D721Med (cell line): ENCODE measurements at regions not wholly inside any gene's neighbourhood (a gene's known extent, or its start where the extent isn't known, plus 50 kb on each side); places are given as distances from the start of the nearest gene placed in this dataset.

Experiments used
- DNase-seq: peaks from one replicate; pipeline ENCODE4 v3.0.0; 2011; ENCODE audit warnings: low spot score; ENCODE audit not compliant: insufficient read length
- FAIRE-seq: peaks from 2 replicates; lab custom pipeline; 2011; peaks lifted over from hg19 to GRCh38; lab: Jason Lieb, UNC
- CTCF ChIP-seq: IDR thresholded peaks from 2 replicates; pipeline ENCODE4 v1.5.1; 2012; ENCODE audit warnings: mild to moderate bottlenecking, control low read depth; ENCODE audit not compliant: insufficient read depth; ENCODE audit errors: missing control alignments

DNA sequence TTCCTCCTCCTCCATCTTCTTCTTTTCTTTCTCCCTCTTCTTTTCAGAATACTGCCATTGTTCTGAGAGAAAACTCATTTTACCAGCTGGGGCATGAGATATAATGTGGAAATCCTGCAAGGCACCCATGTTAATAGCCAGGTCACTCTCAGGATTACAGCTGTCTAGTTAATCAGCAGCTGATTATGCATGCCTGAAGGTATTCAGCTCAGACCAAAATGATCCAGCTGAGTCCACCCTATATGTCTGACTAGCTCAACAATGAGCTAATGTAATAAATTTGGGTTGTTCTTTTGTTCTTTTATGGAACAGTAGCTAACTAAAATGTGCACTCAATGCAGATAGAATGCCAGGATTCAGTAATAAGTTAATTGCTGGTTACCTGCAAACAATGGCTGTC lies 441.4 kb downstream of the KDM5D start:
- TF ChIP-seq CTCF: no peak
- no peak for FAIRE-seq
- no peak for DNase-seq

DNA sequence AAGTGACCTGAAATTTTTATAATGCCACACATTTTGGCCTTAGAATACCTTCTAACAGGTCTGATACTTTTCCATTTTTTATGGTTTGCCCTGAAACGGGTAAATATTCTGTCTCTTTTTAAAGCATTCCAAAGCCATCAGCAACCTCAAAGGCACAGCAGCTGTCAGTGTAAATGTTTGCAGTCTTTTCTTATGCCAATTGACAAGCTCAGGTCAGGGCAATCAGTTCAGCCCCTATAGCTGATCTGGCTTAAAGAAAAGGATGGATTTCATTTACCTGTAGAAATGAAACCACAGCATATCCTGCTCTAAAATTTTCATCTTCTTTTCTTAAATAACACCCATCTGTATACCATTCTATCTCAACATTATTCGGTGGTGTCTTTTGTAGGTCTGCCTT lies 453.6 kb downstream of the KDM5D start:
- no peak for FAIRE-seq
- no peak for TF ChIP-seq CTCF
- no peak for DNase-seq

DNA sequence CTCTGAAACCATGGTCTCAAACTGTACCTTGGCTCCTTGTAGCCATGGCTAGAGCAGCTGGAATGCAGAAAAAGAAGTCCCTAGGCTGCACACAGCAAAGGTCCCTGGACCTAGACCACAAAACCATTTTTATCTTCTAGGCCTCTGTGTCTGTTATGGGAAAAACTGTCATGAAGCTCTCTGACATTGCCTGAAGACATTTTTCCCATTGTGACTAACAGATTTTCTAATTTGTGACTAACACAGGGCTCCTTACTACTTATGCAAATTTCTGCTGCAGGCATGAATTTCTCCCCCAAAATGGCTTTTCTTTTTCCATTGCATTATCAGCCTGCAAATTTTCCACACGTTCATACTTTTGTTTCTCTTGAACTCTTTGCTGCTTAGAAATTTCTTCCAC lies 470.4 kb downstream of the KDM5D start:
- TF ChIP-seq CTCF: no peak
- FAIRE-seq (no peak), DNase-seq (no peak)

DNA sequence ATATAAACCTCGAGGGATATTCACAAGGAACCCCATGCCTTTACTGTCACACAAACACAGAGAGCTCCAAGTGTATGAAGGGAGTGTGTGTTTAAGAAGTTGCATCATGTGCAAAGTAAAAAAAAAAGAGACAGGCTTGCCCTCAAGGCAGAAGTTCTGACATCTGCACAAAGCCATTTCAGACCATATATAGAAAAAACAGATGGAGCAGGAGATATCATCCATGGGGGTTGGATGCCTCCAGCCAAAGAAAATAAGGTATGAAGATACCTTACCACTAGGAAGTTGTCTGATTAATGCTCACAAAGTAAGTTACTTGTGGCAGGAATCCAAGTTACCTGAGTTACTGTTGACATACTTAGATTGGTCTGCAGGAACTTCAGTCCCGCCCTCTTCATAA lies 476.2 kb downstream of the KDM5D start:
- DNase-seq (no peak), FAIRE-seq (no peak)
- no peak for TF ChIP-seq CTCF

DNA sequence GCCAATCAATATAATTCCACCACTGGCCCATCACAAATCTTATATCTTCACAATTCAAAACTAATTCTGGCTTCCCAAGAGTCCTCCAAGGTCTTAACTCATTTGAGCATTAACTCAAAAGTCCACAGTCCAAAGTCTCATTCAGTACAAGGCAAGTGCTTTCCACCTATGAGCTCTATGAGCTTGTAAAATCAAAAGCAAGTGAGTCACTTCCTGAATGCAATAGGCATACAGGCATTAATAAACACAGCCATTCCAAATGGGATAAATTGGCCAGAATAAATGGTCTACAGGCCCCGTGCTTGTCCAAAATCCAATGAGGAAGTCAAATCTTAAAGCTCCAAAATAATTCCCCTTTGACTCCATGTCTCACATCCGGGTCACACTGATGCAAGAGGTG lies 479.1 kb downstream of the KDM5D start:
- DNase-seq: no peak
- no peak for TF ChIP-seq CTCF
- no peak for FAIRE-seq

- no peak for DNase-seq
- no peak for TF ChIP-seq CTCF
These were observed 482.2 kb downstream of the KDM5D start for GRCh38 chrY:19262310-19262709.

DNA sequence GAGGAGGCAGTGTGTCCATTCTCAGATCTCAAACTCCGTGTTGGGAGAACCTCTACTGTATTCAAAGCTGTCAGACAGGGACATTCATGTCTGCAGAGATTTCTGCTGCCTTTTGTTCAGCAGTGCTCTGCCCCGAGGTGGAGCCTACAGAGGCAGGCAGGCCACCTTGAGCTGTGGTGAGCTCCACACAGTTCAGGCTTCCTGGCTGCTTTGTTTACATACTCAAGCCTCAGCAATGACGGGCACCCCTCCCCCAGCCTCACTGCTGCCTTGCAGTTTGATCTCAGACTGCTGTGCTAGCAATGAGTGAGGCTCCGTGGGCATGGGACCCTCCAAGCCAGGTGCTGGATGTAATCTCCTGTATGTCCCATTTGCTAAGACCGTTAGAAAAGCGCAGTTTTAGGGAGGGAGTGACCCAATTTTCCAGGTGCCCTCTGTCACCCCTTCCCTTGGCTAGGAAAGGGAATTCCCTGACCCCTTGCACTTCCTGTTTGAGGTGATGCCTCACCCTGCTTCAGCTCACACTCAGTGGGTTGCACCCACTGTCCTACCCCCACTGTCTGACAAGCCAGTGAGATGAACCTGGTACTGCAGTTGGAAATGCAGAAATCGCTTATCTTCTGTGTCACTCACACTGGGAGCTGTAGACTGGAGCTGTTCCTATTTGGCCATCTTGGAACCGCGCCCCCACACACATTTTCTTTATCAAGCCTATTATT lies 458.9 kb upstream of the HSFY2 start:
- FAIRE-seq (no peak), DNase-seq (no peak)
- no peak for TF ChIP-seq CTCF

More at GRCh38 chrY:19262310-19262709, 482.2 kb downstream of the KDM5D start:
- FAIRE-seq: no peak
